ENCODE measurements at regions not wholly inside any gene's neighbourhood (a gene's known extent, or its start where the extent isn't known, plus 50 kb on each side); places are given as distances from the start of the nearest gene placed in this dataset.

- no peak for TF ChIP-seq ZNF512B (CRISPR knock-in tag; IDR thresholded peaks at IDR 0.05; ENCODE audit: borderline replicate concordance)
- TF ChIP-seq NFE2L1 (CRISPR knock-in tag; IDR thresholded peaks at IDR 0.05; ENCODE audit: borderline replicate concordance), result 0 out of 2 replicates have a peak, but pooled peaks have one; percentile 51
- TF ChIP-seq FOXK1 (CRISPR knock-in tag; IDR thresholded peaks at IDR 0.05; ENCODE audit: borderline replicate concordance, low read depth), result peak; percentile 84; the same call in 1 of the 2 replicates
- no peak for TF ChIP-seq PBX2 (CRISPR knock-in tag; IDR thresholded peaks at IDR 0.05)
- peak; percentile 86; the same call in 1 of the 2 replicates for TF ChIP-seq ZNF124 (CRISPR knock-in tag; IDR thresholded peaks at IDR 0.05)
- TF ChIP-seq ZNF772 (CRISPR knock-in tag; IDR thresholded peaks at IDR 0.05), result peak; percentile 97
- TF ChIP-seq GPBP1L1 (CRISPR knock-in tag; IDR thresholded peaks at IDR 0.05), result no peak
- no peak for TF ChIP-seq ZEB1 (IDR thresholded peaks at IDR 0.05; ENCODE audit: insufficient replicate concordance, low read depth)
- no peak for TF ChIP-seq ZNF672 (CRISPR knock-in tag; IDR thresholded peaks at IDR 0.05)
- 0 out of 2 replicates have a peak, but pooled peaks have one; percentile 34 for TF ChIP-seq ZNF530 (CRISPR knock-in tag; IDR thresholded peaks at IDR 0.05; ENCODE audit: low read depth)
- TF ChIP-seq SMARCE1 (IDR thresholded peaks at IDR 0.05; ENCODE audit: borderline replicate concordance), result no peak
- TF ChIP-seq ZNF24 (IDR thresholded peaks at IDR 0.05), result peak; percentile 93
- peak; percentile 62; the same call in 1 of the 2 replicates for TF ChIP-seq DDIT3 (CRISPR knock-in tag; IDR thresholded peaks at IDR 0.05)
- 0 out of 2 replicates have a peak, but pooled peaks have one; percentile 29 for TF ChIP-seq ZNF703 (CRISPR knock-in tag; IDR thresholded peaks at IDR 0.05; ENCODE audit: borderline replicate concordance)
- TF ChIP-seq ELK4 (CRISPR knock-in tag; IDR thresholded peaks at IDR 0.05; ENCODE audit: borderline replicate concordance), result no peak
- TF ChIP-seq ZNF331 (CRISPR knock-in tag; IDR thresholded peaks at IDR 0.05), result peak; percentile 95
- TF ChIP-seq ATF5 (CRISPR knock-in tag; IDR thresholded peaks at IDR 0.05; ENCODE audit: low read depth), result no peak; the same call in 1 of the 2 replicates
- TF ChIP-seq BHLHE40 (IDR thresholded peaks at IDR 0.05; ENCODE audit: low read length), result no peak
- 0 out of 2 replicates have a peak, but pooled peaks have one; percentile 42 for TF ChIP-seq ZNF543 (CRISPR knock-in tag; IDR thresholded peaks at IDR 0.05)
- TF ChIP-seq REPIN1 (CRISPR knock-in tag; IDR thresholded peaks at IDR 0.05; ENCODE audit: borderline replicate concordance, low read depth), result peak; percentile 66; the same call in 1 of the 2 replicates
- peak; percentile 59; the same call in 1 of the 2 replicates for TF ChIP-seq POGZ (CRISPR knock-in tag; IDR thresholded peaks at IDR 0.05)
- TF ChIP-seq TCF7 (IDR thresholded peaks at IDR 0.05; ENCODE audit: low read depth), result no peak
Observed at GRCh38 chr6:27630727-27631608, 158.1 kb upstream of the ZNF184 start (continued).

Data from HepG2 (cell line).